ENCODE measurements at regions not wholly inside any gene's neighbourhood (a gene's known extent, or its start where the extent isn't known, plus 50 kb on each side); places are given as distances from the start of the nearest gene placed in this dataset.

DNA sequence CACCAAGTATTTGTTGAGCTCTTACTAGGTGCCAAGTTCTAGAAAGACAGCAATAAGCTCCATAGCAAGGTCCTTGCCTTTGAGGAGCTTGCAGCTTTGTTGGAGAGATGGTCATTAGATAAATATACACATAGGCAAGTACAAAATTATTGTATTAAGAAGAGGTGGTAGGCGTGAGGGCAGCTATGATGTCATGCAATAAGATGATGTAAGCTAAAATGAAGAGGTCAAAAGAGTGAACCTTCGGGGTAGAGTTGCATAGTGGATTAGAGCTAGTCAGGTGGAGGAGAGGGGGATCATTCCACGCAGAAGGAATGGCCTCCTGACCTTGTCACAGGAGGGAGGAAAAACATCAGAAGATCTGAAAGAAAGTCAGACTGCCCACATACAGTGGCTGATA, 141.9 kb upstream of the PCSK2 start:
- H3K9me3 Mint-ChIP-seq = peaks cover 9% of the 10 kb centered on the region
- H3K4me1 Mint-ChIP-seq = no peaks in the 10 kb centered on the region
- H3K27ac Mint-ChIP-seq (ENCODE audit: unreplicated experiment) = no peak overlapping the region
- H3K4me3 Mint-ChIP-seq = no peak overlapping the region
- H3K36me3 Mint-ChIP-seq (ENCODE audit: low read depth) = no peaks in the 10 kb centered on the region
- no peak for DNase-seq (ENCODE audit: low read depth, low spot score)
- TF ChIP-seq, protein P1, sequence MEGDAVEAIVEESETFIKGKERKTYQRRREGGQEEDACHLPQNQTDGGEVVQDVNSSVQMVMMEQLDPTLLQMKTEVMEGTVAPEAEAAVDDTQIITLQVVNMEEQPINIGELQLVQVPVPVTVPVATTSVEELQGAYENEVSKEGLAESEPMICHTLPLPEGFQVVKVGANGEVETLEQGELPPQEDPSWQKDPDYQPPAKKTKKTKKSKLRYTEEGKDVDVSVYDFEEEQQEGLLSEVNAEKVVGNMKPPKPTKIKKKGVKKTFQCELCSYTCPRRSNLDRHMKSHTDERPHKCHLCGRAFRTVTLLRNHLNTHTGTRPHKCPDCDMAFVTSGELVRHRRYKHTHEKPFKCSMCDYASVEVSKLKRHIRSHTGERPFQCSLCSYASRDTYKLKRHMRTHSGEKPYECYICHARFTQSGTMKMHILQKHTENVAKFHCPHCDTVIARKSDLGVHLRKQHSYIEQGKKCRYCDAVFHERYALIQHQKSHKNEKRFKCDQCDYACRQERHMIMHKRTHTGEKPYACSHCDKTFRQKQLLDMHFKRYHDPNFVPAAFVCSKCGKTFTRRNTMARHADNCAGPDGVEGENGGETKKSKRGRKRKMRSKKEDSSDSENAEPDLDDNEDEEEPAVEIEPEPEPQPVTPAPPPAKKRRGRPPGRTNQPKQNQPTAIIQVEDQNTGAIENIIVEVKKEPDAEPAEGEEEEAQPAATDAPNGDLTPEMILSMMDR (conservative IDR thresholded peaks at IDR 0.05) = no peak
- peaks cover 7% of the 10 kb centered on the region for H3K27me3 Mint-ChIP-seq (ENCODE audit: low read depth)

DNA sequence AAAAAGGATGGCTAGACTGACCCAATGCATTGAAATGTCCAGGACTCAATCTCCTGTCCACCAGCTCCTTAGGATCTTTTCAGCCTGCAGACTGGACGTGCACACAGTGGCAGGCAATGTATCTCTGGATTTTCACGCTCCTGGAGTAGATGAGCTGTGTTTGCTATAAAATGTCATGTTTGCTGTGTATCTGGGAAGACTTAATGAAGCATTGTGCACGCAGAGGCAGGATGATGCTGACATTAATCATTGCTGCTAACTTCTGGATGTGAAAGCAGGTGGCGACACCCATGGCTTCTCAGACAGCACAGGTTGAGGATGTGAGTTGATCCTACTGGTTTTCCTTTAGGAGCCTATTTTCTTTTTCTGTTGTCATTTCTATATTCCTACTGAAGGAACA, 133.1 kb upstream of the PCSK2 start:
- Mint-ChIP-seq H3K4me3 (no peak overlapping the region), H3K4me1 (no peaks in the 10 kb centered on the region), H3K9me3 (no peaks in the 10 kb centered on the region), H3K27me3 (ENCODE audit: low read depth) (peaks cover 6% of the 10 kb centered on the region), H3K36me3 (ENCODE audit: low read depth) (no peaks in the 10 kb centered on the region), H3K27ac (ENCODE audit: unreplicated experiment) (no peak overlapping the region)
- TF ChIP-seq, protein P1 (conservative IDR thresholded peaks at IDR 0.05) = no peak
- no peak for DNase-seq (ENCODE audit: low read depth, low spot score)

DNA sequence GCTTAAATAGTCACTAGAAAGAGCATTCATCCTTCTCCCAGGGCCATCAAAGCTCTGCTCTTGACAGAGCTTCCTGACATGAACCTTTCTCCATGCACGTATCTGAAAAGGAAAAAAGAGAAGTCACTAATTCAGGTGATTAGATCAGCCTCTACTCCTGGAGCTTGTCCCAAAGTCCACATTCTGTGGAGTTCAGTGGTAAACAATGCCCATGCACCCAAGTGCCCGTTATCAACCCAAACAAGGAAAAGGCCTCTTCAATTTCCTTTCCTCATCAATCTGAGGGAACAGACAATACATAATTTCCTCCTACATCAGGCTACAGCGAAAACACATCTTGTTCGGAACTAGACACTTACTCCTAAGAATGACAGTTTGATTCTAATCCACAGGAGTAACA, 129.2 kb upstream of the PCSK2 start:
- no peak for DNase-seq (ENCODE audit: low read depth, low spot score)
- H3K9me3 Mint-ChIP-seq = no peaks in the 10 kb centered on the region
- H3K4me3 Mint-ChIP-seq = no peak overlapping the region
- no peaks in the 10 kb centered on the region for H3K4me1 Mint-ChIP-seq
- H3K27me3 Mint-ChIP-seq (ENCODE audit: low read depth) = no peaks in the 10 kb centered on the region
- TF ChIP-seq, protein P1 (conservative IDR thresholded peaks at IDR 0.05) = no peak
- no peaks in the 10 kb centered on the region for H3K36me3 Mint-ChIP-seq (ENCODE audit: low read depth)
- no peak overlapping the region for H3K27ac Mint-ChIP-seq (ENCODE audit: unreplicated experiment)

DNA sequence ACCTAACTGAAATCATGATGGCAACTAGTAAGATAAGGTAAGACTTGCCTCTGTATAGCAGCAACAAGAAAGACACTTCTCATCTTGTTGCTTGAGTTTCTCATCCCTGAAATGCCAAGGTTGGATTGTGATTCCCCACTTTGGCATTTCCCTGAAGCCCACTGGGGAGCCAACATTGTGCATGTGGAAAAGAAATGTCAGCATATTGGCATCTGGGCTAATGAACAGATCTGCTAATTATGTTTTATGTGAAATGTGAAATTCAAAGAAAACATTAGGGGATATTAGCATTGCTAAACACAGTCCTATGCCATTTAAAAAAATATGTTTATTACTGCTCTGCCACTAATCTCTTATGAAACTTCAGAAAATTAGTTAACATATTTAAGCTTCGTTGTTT, 126.3 kb upstream of the PCSK2 start:
- H3K4me3 Mint-ChIP-seq = no peak overlapping the region
- H3K27me3 Mint-ChIP-seq (ENCODE audit: low read depth) = no peaks in the 10 kb centered on the region
- H3K27ac Mint-ChIP-seq (ENCODE audit: unreplicated experiment) = no peak overlapping the region
- H3K4me1 Mint-ChIP-seq = peaks cover 2% of the 10 kb centered on the region
- TF ChIP-seq, protein P1 (conservative IDR thresholded peaks at IDR 0.05) = no peak
- no peaks in the 10 kb centered on the region for H3K36me3 Mint-ChIP-seq (ENCODE audit: low read depth)
- DNase-seq (ENCODE audit: low read depth, low spot score) = no peak
- H3K9me3 Mint-ChIP-seq = no peaks in the 10 kb centered on the region

DNA sequence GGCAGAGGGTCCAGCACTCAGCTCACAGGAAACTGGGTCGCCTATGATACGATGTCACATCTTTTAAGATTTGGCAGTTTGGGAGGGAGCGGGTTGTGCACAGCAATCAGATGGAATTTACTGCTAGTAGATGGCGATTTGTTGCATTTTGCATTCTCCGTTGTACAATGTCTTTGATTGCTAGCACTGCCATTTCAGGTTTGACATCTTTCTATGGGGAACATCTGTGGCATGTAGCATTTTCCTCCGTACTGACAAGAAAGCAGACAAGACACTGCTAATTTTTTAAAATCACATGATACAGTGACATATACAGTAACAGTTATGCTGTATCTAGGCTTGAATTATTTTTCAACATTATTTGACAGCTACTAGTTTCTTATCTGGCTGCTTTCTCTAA, 119.7 kb upstream of the PCSK2 start:
- H3K4me3 Mint-ChIP-seq = no peak overlapping the region
- peaks cover 22% of the 10 kb centered on the region for H3K4me1 Mint-ChIP-seq
- peaks cover 3% of the 10 kb centered on the region for H3K36me3 Mint-ChIP-seq (ENCODE audit: low read depth)
- H3K9me3 Mint-ChIP-seq = peaks cover 9% of the 10 kb centered on the region
- no peak for DNase-seq (ENCODE audit: low read depth, low spot score)
- no peaks in the 10 kb centered on the region for H3K27me3 Mint-ChIP-seq (ENCODE audit: low read depth)
- H3K27ac Mint-ChIP-seq (ENCODE audit: unreplicated experiment) = no peak overlapping the region
- TF ChIP-seq, protein P1 (conservative IDR thresholded peaks at IDR 0.05) = no peak

DNA sequence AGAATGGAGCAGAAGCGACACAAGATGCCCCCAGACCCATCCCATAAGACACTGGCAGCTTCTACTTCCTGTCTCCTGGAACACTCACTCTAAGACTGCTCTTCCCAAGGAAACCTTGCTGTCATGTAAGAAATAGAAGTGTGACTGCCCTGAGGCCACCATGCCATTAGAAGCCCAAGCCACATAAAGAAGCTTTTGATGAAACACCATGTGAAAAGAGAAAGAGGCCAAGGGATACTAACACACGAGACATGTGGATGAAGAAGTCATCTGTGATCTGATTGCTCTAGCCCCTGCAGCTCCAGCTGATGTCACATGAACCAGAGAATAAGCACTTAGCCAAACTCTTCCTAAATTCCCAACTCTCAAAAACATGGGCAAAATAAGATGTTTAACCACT, 117.9 kb upstream of the PCSK2 start:
- DNase-seq (ENCODE audit: low read depth, low spot score) = no peak
- Mint-ChIP-seq H3K27me3 (ENCODE audit: low read depth) (no peaks in the 10 kb centered on the region), H3K9me3 (peaks cover 9% of the 10 kb centered on the region), H3K4me3 (no peak overlapping the region), H3K36me3 (ENCODE audit: low read depth) (peaks cover 3% of the 10 kb centered on the region), H3K4me1 (peaks cover 22% of the 10 kb centered on the region), H3K27ac (ENCODE audit: unreplicated experiment) (no peak overlapping the region)
- TF ChIP-seq, protein P1 (conservative IDR thresholded peaks at IDR 0.05) = no peak
